Liver (tissue), 2 donors: ENCODE measurements at regions not wholly inside any gene's neighbourhood (a gene's known extent, or its start where the extent isn't known, plus 50 kb on each side); places are given as distances from the start of the nearest gene placed in this dataset.

Experiments used
- MAX ChIP-seq: IDR thresholded peaks from 2 replicates; pipeline ENCODE4 v1.6.1; 2016; ENCODE audit warnings: antibody characterized with exemption
- TF ChIP-seq, protein P1 (sequence below): fragments of 150-350 bp; IDR thresholded peaks from 2 replicates; pipeline ENCODE4 v1.5.1; 2017; ENCODE audit warnings: improper control_type of control experiment, low read depth, low read length; ENCODE audit not compliant: missing input control
- donor health status: healthy.

GRCh38 chr6:3541006-3541585 is 84.2 kb upstream of the SLC22A23 start:
- no peak for TF ChIP-seq MAX
- TF ChIP-seq, protein P1, sequence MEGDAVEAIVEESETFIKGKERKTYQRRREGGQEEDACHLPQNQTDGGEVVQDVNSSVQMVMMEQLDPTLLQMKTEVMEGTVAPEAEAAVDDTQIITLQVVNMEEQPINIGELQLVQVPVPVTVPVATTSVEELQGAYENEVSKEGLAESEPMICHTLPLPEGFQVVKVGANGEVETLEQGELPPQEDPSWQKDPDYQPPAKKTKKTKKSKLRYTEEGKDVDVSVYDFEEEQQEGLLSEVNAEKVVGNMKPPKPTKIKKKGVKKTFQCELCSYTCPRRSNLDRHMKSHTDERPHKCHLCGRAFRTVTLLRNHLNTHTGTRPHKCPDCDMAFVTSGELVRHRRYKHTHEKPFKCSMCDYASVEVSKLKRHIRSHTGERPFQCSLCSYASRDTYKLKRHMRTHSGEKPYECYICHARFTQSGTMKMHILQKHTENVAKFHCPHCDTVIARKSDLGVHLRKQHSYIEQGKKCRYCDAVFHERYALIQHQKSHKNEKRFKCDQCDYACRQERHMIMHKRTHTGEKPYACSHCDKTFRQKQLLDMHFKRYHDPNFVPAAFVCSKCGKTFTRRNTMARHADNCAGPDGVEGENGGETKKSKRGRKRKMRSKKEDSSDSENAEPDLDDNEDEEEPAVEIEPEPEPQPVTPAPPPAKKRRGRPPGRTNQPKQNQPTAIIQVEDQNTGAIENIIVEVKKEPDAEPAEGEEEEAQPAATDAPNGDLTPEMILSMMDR, result no peak
